Omental fat pad (tissue), 3 donors: ENCODE measurements at regions not wholly inside any gene's neighbourhood (a gene's known extent, or its start where the extent isn't known, plus 50 kb on each side); places are given as distances from the start of the nearest gene placed in this dataset.

Source experiments
- ATAC-seq: fragments of 150-250 bp; one replicate; pipeline ENCODE4 v1.9.1; 2016; ENCODE audit warnings: mild to moderate bottlenecking, moderate library complexity; ENCODE audit not compliant: low FRiP score
- DNase-seq: peaks from one replicate; pipeline ENCODE4 v3.0.0-alpha.2; 2019; ENCODE audit warnings: low spot score
- TF ChIP-seq, protein P1 (sequence below), 3 donors: fragments of 450-650 bp; IDR thresholded peaks; one replicate each; pipeline ENCODE4 v1.5.1; 2016 to 2017; ENCODE audit warnings: antibody characterized with exemption in 3 of 3, mild to moderate bottlenecking in 3 of 3, moderate library complexity in 2 of 3

DNA sequence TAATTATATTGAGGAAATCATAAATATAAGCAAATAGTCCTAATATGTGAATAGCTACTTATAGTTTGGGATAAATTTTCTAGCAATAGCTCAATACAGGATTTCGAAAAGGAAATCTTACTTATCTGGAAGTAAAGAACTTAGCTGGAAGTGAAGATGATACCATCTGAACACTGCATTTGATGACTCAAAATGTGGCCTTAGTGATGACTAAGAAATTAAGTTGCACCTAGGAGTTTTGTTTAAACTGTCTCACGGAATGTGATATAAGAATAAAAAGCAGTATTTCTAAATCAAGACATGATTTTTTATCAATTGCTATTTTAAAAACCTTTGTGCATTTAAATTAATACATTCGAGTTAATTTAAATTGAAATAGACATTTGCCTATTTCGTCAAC is 91.2 kb downstream of the EOMES start:
- TF ChIP-seq, protein P1, sequence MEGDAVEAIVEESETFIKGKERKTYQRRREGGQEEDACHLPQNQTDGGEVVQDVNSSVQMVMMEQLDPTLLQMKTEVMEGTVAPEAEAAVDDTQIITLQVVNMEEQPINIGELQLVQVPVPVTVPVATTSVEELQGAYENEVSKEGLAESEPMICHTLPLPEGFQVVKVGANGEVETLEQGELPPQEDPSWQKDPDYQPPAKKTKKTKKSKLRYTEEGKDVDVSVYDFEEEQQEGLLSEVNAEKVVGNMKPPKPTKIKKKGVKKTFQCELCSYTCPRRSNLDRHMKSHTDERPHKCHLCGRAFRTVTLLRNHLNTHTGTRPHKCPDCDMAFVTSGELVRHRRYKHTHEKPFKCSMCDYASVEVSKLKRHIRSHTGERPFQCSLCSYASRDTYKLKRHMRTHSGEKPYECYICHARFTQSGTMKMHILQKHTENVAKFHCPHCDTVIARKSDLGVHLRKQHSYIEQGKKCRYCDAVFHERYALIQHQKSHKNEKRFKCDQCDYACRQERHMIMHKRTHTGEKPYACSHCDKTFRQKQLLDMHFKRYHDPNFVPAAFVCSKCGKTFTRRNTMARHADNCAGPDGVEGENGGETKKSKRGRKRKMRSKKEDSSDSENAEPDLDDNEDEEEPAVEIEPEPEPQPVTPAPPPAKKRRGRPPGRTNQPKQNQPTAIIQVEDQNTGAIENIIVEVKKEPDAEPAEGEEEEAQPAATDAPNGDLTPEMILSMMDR (IDR thresholded peaks at IDR 0.05): no peak
- ATAC-seq: no peak

GRCh38 chr3:27629366-27629765 is 92.8 kb downstream of the EOMES start:
- TF ChIP-seq, protein P1 (IDR thresholded peaks at IDR 0.05): no peak

More for the DNA sequence above, 91.2 kb downstream of the EOMES start:
- no peak for DNase-seq

GRCh38 chr3:27628026-27628750 is 93.9 kb downstream of the EOMES start:
- no peak for ATAC-seq
- TF ChIP-seq, protein P1 (IDR thresholded peaks at IDR 0.05): no peak
- DNase-seq: no peak

More at GRCh38 chr3:27629366-27629765, 92.8 kb downstream of the EOMES start:
- no peak for ATAC-seq
- DNase-seq: no peak

DNA sequence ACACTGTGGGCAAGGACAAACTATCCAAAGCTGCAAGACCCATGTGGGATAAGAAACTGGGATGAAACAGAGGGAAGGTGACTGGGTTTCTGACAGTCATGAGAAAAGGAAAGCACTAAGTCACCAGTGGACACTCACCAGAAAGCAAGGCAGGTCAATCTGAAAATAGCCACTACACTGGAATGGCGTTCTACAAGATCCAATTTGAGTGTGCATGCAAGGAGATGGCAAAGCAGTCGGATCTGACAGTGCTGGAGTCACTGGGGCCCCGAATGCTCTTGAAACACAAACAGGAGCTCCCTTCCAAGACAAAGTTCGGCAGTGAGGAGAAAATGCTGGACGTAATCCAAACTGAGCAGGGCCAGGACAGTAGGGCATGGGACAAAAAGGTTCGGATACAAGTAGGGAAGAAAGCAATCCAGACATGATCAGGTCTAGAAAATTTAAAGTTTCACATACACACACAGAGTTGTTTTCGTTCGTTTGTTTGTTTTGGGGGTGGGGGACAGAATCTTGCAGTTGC is 95.5 kb downstream of the EOMES start:
- DNase-seq (no peak), ATAC-seq (no peak)
- TF ChIP-seq, protein P1 (IDR thresholded peaks at IDR 0.05): no peak

DNA sequence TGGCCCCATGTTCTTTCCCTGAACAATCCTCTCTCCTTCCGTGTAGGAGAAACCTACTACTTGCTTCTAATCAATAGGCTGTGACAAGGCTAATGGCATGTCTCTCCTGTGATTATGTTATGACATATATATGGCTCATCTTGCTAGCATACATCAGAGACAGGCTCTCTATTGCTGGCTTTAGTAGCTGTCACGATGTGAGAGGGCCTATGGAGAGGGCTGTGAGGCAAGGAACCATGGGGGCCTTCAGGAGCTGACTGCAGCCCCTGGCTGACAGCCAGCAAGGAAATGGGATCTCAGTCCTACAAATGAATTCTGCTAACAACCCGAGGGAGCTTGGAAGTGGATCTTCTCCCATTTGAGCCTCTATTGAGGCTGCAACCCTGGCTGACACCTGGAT is 96.3 kb downstream of the EOMES start:
- no peak for DNase-seq
- TF ChIP-seq, protein P1 (IDR thresholded peaks at IDR 0.05): no peak
- ATAC-seq: no peak

- TF ChIP-seq, protein P1 (IDR thresholded peaks at IDR 0.05): no peak
- peak; percentile 23 for ATAC-seq
- no peak for DNase-seq
Measured at GRCh38 chr3:27623085-27623753, 98.9 kb downstream of the EOMES start.
